ENCODE measurements at regions not wholly inside any gene's neighbourhood (a gene's known extent, or its start where the extent isn't known, plus 50 kb on each side); places are given as distances from the start of the nearest gene placed in this dataset.

DNA sequence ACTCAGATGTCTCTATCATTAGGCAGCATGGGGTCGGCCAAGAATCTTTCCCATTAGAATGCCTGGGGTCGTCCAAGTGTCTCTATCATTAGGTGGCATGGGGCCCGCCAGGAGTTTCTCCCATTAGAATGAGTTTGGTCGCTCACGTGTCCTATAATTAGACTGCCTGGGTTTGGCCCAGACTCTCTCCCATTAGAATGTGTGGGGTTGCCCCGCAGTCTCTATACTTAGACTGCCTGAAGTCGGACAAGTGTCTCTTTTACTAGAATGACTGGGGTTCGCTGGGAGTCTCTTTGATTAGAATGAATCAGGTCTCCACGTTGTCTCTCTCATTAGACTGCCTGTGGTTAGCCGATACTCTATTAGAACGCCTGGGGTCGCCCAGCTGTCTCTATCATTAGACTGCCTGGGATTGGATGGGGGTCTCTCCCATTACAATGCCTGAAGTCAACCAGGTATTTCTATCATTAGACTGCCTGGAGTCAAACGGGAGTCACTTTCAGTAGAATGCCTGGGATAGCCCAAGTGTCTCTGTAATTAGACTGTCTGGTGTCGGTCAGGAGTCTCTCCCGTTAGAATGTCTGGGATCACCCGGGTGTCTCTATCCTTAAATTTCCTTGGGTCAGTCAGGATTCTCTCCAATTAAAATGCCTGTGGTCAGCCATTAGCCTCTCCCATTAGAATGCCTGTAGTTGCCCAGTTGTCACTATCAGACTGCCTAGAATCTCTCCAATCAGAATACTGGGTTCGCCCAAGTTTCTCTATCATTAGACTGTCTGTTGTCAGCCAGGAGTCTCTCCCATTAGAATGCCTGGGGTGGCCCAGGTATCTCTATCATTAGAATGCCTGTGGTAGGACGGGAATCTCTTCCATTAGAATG lies 1454.1 kb downstream of the UQCRFS1 start:
- no peak for TF ChIP-seq POLR2A (IDR thresholded peaks at IDR 0.05; ENCODE audit: low read depth, low read length)
- TF ChIP-seq, protein P1, sequence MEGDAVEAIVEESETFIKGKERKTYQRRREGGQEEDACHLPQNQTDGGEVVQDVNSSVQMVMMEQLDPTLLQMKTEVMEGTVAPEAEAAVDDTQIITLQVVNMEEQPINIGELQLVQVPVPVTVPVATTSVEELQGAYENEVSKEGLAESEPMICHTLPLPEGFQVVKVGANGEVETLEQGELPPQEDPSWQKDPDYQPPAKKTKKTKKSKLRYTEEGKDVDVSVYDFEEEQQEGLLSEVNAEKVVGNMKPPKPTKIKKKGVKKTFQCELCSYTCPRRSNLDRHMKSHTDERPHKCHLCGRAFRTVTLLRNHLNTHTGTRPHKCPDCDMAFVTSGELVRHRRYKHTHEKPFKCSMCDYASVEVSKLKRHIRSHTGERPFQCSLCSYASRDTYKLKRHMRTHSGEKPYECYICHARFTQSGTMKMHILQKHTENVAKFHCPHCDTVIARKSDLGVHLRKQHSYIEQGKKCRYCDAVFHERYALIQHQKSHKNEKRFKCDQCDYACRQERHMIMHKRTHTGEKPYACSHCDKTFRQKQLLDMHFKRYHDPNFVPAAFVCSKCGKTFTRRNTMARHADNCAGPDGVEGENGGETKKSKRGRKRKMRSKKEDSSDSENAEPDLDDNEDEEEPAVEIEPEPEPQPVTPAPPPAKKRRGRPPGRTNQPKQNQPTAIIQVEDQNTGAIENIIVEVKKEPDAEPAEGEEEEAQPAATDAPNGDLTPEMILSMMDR (IDR thresholded peaks at IDR 0.05 in 2 of 3, conservative IDR thresholded peaks at IDR 0.05 in 1 of 3; ENCODE audit: control insufficient read depth in 2 of 3, extremely low read depth in 1 of 3, insufficient read depth in 1 of 3, low read depth in 3 of 3, low read length in 3 of 3): no peak
- TF ChIP-seq ZNF274 (IDR thresholded peaks at IDR 0.05; ENCODE audit: insufficient read depth, insufficient read length): no peak
- no peak for TF ChIP-seq ZBTB33 (IDR thresholded peaks at IDR 0.05)
- no peak for TF ChIP-seq PBX3 (IDR thresholded peaks at IDR 0.05; ENCODE audit: insufficient replicate concordance, low read depth, low read length)
- no peak for TF ChIP-seq EP300 (IDR thresholded peaks at IDR 0.05; ENCODE audit: borderline replicate concordance in 1 of 2, control insufficient read depth in 1 of 2, low read depth in 2 of 2, low read length in 2 of 2)
- no peak for TF ChIP-seq ATF7 (IDR thresholded peaks at IDR 0.05; ENCODE audit: low read depth)
- no peak for TF ChIP-seq SMC3 (IDR thresholded peaks at IDR 0.05; ENCODE audit: borderline replicate concordance, low read length)
- TF ChIP-seq, protein P2, sequence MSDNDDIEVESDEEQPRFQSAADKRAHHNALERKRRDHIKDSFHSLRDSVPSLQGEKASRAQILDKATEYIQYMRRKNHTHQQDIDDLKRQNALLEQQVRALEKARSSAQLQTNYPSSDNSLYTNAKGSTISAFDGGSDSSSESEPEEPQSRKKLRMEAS (IDR thresholded peaks at IDR 0.05; ENCODE audit: low read depth, low read length): no peak
- no peak for TF ChIP-seq CEBPB (IDR thresholded peaks at IDR 0.05; ENCODE audit: borderline replicate concordance in 1 of 2, low read depth in 2 of 2, low read length in 2 of 2)
- no peak for TF ChIP-seq NBN (IDR thresholded peaks at IDR 0.05)
- TF ChIP-seq RAD51 (IDR thresholded peaks at IDR 0.05): no peak
- no peak for TF ChIP-seq FOXK2 (IDR thresholded peaks at IDR 0.05)
